ENCODE measurements at regions not wholly inside any gene's neighbourhood (a gene's known extent, or its start where the extent isn't known, plus 50 kb on each side); places are given as distances from the start of the nearest gene placed in this dataset.

DNA sequence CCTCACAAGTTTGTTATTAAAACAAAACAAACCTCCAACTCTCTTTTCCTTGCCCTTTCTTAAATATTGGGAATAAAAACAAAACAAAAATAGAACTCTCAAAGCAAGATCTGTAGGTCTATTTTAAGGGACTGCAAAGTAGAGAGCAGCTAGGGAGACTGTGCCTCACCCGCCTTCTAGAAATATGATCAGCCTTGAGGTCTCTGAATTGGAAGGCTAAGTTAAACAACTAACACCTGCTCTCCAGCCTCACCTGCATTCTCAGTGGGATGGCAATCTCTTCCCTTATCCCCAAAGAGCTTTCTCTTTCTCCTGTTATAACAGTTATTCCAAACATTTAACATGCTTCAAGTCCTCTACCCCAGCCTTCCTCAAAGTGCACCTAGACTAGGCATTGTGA lies 75.5 kb upstream of the TNR start:
- H3K27me3 ChIP-seq (ENCODE audit: control insufficient read depth, insufficient read depth, low read length) = no peaks in the 10 kb centered on the region
- TF ChIP-seq, protein P1, sequence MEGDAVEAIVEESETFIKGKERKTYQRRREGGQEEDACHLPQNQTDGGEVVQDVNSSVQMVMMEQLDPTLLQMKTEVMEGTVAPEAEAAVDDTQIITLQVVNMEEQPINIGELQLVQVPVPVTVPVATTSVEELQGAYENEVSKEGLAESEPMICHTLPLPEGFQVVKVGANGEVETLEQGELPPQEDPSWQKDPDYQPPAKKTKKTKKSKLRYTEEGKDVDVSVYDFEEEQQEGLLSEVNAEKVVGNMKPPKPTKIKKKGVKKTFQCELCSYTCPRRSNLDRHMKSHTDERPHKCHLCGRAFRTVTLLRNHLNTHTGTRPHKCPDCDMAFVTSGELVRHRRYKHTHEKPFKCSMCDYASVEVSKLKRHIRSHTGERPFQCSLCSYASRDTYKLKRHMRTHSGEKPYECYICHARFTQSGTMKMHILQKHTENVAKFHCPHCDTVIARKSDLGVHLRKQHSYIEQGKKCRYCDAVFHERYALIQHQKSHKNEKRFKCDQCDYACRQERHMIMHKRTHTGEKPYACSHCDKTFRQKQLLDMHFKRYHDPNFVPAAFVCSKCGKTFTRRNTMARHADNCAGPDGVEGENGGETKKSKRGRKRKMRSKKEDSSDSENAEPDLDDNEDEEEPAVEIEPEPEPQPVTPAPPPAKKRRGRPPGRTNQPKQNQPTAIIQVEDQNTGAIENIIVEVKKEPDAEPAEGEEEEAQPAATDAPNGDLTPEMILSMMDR (IDR thresholded peaks at IDR 0.05; ENCODE audit: low read depth, low read length) = no peak
- ChIA-PET CTCF (no interaction called here), POLR2A (no interaction called here)
- no peak overlapping the region for H3K27ac ChIP-seq (ENCODE audit: low read depth, low read length)
- H3K4me3 ChIP-seq (ENCODE audit: low read depth, low read length) = no peak overlapping the region
- no peaks in the 10 kb centered on the region for H3K9me3 ChIP-seq (ENCODE audit: control insufficient read depth, insufficient read depth, low read length)
- no peak for DNase-seq (ENCODE audit: low read depth, low spot score)

DNA sequence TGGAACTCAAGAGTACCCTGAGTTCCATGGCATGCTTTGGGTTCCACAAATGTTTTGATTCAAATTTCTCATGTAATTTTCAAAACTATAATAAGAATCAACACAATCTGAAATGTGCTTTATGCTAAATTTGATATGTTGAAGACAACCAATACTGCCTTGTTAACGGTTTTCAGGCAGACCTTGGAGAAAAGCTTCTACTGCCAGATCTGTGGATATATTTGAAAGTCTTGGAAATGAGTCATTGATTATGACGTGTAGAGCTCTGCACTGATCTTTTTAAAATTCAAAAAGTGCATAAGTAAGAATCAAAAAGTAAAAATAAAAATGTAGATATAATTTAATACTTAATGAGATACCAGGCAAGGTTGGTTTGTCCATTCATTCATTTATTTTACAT lies 74.0 kb upstream of the TNR start:
- POLR2A ChIA-PET = no interaction called here
- H3K27ac ChIP-seq (ENCODE audit: low read depth, low read length) = no peak overlapping the region
- TF ChIP-seq, protein P1 (IDR thresholded peaks at IDR 0.05; ENCODE audit: low read depth, low read length) = no peak
- CTCF ChIA-PET = no interaction called here
- H3K27me3 ChIP-seq (ENCODE audit: control insufficient read depth, insufficient read depth, low read length) = no peaks in the 10 kb centered on the region
- no peak overlapping the region for H3K4me3 ChIP-seq (ENCODE audit: low read depth, low read length)
- DNase-seq (ENCODE audit: low read depth, low spot score) = no peak
- H3K9me3 ChIP-seq (ENCODE audit: control insufficient read depth, insufficient read depth, low read length) = no peaks in the 10 kb centered on the region

DNA sequence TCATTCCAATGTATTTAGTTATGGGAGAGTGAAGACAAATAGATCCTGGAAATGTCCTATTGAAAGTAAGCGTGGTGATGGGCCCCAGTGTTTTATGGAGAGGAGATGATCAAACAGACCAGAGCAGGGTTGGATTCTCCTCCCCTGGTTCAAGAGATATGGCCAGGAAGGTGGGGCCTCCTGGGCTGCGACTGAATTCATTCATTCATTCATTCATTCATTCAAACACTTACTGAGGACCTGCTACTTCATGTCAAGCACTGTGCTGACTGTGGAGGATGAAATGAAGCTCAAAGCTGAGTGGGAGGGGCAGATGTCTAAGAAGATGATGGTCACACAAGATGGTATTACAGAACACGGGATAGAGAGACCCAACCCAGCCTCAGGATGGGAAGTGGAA lies 71.5 kb upstream of the TNR start:
- H3K27me3 ChIP-seq (ENCODE audit: control insufficient read depth, insufficient read depth, low read length) = no peaks in the 10 kb centered on the region
- H3K9me3 ChIP-seq (ENCODE audit: control insufficient read depth, insufficient read depth, low read length) = no peaks in the 10 kb centered on the region
- CTCF ChIA-PET = no interaction called here
- DNase-seq (ENCODE audit: low read depth, low spot score) = no peak
- H3K27ac ChIP-seq (ENCODE audit: low read depth, low read length) = no peak overlapping the region
- TF ChIP-seq, protein P1 (IDR thresholded peaks at IDR 0.05; ENCODE audit: low read depth, low read length) = no peak
- H3K4me3 ChIP-seq (ENCODE audit: low read depth, low read length) = no peak overlapping the region
- POLR2A ChIA-PET = no interaction called here

DNA sequence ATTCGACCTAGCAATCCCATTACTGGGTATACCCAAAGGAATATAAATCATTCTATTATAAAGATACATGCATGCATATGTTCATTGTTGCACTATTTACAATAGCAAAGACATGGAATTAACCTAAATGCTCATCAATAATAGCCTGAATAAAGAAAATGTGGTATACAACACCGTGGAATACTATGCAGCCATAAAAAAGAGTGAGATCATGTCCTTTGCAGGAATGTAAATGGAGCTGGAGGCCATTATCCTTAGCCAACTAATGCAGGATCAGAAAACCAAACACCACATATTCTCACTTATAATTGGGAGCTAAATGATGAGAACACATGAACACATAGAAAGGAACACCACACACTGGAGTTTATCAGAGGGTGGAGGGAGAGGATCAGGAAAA lies 69.5 kb upstream of the TNR start:
- Histone ChIP-seq H3K27me3 (ENCODE audit: control insufficient read depth, insufficient read depth, low read length) (no peaks in the 10 kb centered on the region), H3K27ac (ENCODE audit: low read depth, low read length) (no peak overlapping the region), H3K9me3 (ENCODE audit: control insufficient read depth, insufficient read depth, low read length) (no peaks in the 10 kb centered on the region), H3K4me3 (ENCODE audit: low read depth, low read length) (no peak overlapping the region)
- DNase-seq (ENCODE audit: low read depth, low spot score) = no peak
- ChIA-PET POLR2A (no interaction called here), CTCF (no interaction called here)
- TF ChIP-seq, protein P1 (IDR thresholded peaks at IDR 0.05; ENCODE audit: low read depth, low read length) = no peak

DNA sequence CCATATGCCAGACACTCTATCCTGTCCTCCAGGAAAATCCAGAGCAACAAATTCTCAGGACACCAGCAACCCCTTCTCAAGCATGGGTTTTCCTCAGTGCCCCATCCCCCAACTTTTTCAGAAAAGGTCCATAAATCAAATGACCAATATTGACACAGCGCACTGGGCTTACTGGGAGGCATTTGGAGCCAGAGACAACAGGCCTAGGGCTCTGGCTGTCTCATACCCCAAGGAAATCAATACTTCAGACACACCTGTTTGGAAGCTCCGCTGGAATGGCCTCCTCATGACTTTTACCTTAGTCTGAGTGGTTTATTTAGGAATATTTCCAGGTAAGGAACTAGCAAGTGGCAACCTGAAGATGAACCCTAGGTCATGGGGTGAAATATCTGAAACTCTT lies 66.9 kb upstream of the TNR start:
- ChIA-PET POLR2A (no interaction called here), CTCF (no interaction called here)
- H3K27me3 ChIP-seq (ENCODE audit: control insufficient read depth, insufficient read depth, low read length) = no peaks in the 10 kb centered on the region
- no peak overlapping the region for H3K4me3 ChIP-seq (ENCODE audit: low read depth, low read length)
- DNase-seq (ENCODE audit: low read depth, low spot score) = no peak
- H3K9me3 ChIP-seq (ENCODE audit: control insufficient read depth, insufficient read depth, low read length) = no peaks in the 10 kb centered on the region
- TF ChIP-seq, protein P1 (IDR thresholded peaks at IDR 0.05; ENCODE audit: low read depth, low read length) = no peak
- H3K27ac ChIP-seq (ENCODE audit: low read depth, low read length) = no peak overlapping the region

Data from AG04450 (cell line).